ENCODE measurements at regions not wholly inside any gene's neighbourhood (a gene's known extent, or its start where the extent isn't known, plus 50 kb on each side); places are given as distances from the start of the nearest gene placed in this dataset.

DNA sequence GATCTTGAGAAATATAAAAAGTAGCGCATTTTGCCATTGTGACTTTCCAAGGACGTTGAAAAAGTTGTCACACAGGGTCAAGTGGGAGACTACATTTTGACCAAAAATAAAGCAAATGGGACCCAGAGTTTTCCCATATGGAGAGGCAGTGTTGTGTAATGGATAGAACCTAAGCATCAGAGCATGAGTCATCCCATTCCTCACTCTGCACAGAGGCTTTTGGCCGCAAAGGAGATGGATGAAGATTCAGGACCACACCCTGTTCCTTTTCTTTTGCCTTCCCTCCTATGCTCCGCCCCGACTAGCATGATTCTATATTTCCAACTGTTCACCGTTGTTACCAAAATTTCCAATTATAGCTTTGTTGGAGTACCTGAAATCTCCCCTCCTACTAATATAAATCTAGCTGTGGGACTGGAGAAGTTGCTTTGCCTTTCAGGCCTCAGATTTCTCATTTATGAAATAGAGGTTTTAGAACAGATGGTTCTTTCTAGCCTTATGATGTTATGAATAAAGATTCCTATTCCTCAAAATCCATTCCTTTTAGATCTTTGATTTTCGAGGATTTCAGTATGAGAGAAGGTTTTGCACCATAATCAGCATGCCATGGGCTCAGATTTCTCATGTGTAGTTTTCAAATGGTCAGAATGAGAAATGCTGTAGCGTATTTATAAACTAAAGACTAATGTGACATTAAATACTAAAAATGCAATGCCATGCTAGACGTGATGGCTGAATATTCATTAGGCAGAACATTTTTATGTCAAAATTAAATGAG, 921.9 kb upstream of the TENM4 start:
- TF ChIP-seq EP300 (IDR thresholded peaks at IDR 0.05; ENCODE audit: borderline replicate concordance) (no peak), TEAD4 (IDR thresholded peaks at IDR 0.05) (no peak), FOXM1 (IDR thresholded peaks at IDR 0.05; ENCODE audit: borderline replicate concordance, low read depth) (no peak), CEBPB (IDR thresholded peaks at IDR 0.05) (no peak), ZBTB7A (IDR thresholded peaks at IDR 0.05; ENCODE audit: low read depth) (no peak), TCF12 (IDR thresholded peaks at IDR 0.05; ENCODE audit: low read depth) (no peak), EGR1 (IDR thresholded peaks at IDR 0.05) (no peak), RAD21 (IDR thresholded peaks at IDR 0.05; ENCODE audit: low read depth) (no peak), TAF1 (IDR thresholded peaks at IDR 0.05; ENCODE audit: low read depth) (no peak), CREB1 (IDR thresholded peaks at IDR 0.05; ENCODE audit: low read depth) (no peak), NFIC (IDR thresholded peaks at IDR 0.05) (no peak), YY1 (IDR thresholded peaks at IDR 0.05; ENCODE audit: low read depth) (no peak)
- TF ChIP-seq, protein P1, sequence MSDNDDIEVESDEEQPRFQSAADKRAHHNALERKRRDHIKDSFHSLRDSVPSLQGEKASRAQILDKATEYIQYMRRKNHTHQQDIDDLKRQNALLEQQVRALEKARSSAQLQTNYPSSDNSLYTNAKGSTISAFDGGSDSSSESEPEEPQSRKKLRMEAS (IDR thresholded peaks at IDR 0.05) = no peak
- TF ChIP-seq, protein P2, sequence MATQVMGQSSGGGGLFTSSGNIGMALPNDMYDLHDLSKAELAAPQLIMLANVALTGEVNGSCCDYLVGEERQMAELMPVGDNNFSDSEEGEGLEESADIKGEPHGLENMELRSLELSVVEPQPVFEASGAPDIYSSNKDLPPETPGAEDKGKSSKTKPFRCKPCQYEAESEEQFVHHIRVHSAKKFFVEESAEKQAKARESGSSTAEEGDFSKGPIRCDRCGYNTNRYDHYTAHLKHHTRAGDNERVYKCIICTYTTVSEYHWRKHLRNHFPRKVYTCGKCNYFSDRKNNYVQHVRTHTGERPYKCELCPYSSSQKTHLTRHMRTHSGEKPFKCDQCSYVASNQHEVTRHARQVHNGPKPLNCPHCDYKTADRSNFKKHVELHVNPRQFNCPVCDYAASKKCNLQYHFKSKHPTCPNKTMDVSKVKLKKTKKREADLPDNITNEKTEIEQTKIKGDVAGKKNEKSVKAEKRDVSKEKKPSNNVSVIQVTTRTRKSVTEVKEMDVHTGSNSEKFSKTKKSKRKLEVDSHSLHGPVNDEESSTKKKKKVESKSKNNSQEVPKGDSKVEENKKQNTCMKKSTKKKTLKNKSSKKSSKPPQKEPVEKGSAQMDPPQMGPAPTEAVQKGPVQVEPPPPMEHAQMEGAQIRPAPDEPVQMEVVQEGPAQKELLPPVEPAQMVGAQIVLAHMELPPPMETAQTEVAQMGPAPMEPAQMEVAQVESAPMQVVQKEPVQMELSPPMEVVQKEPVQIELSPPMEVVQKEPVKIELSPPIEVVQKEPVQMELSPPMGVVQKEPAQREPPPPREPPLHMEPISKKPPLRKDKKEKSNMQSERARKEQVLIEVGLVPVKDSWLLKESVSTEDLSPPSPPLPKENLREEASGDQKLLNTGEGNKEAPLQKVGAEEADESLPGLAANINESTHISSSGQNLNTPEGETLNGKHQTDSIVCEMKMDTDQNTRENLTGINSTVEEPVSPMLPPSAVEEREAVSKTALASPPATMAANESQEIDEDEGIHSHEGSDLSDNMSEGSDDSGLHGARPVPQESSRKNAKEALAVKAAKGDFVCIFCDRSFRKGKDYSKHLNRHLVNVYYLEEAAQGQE (IDR thresholded peaks at IDR 0.05; ENCODE audit: low read depth) = no peak
- TF ChIP-seq, protein P3, sequence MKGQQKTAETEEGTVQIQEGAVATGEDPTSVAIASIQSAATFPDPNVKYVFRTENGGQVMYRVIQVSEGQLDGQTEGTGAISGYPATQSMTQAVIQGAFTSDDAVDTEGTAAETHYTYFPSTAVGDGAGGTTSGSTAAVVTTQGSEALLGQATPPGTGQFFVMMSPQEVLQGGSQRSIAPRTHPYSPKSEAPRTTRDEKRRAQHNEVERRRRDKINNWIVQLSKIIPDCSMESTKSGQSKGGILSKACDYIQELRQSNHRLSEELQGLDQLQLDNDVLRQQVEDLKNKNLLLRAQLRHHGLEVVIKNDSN (IDR thresholded peaks at IDR 0.05) = no peak

DNA sequence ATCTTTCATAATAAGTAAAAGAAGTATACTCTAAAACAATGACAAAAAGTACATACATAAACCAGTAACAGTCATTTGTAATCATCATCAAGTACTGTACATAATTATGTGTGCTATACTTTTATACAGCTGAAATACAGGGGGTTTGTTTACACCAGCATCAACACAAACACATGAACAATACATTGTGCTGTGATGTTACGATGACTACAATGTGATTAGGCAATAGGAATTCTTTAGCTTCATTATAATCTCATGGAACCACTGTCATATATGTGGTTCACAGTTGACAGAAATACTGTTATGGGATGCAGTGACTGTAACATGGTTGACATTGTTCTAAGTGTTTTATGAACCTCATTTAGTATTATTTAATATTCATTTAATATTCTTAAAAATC, 914.4 kb upstream of the TENM4 start:
- no peak for TF ChIP-seq NFIC (IDR thresholded peaks at IDR 0.05)
- no peak for TF ChIP-seq YY1 (IDR thresholded peaks at IDR 0.05; ENCODE audit: low read depth)
- TF ChIP-seq TAF1 (IDR thresholded peaks at IDR 0.05; ENCODE audit: low read depth) = no peak
- TF ChIP-seq, protein P2 (IDR thresholded peaks at IDR 0.05; ENCODE audit: low read depth) = no peak
- no peak for TF ChIP-seq RAD21 (IDR thresholded peaks at IDR 0.05; ENCODE audit: low read depth)
- TF ChIP-seq EP300 (IDR thresholded peaks at IDR 0.05; ENCODE audit: borderline replicate concordance) = no peak
- no peak for TF ChIP-seq FOXM1 (IDR thresholded peaks at IDR 0.05; ENCODE audit: borderline replicate concordance, low read depth)
- no peak for TF ChIP-seq TCF12 (IDR thresholded peaks at IDR 0.05; ENCODE audit: low read depth)
- TF ChIP-seq, protein P1 (IDR thresholded peaks at IDR 0.05) = no peak
- no peak for TF ChIP-seq CEBPB (IDR thresholded peaks at IDR 0.05)
- TF ChIP-seq EGR1 (IDR thresholded peaks at IDR 0.05) = no peak
- TF ChIP-seq ZBTB7A (IDR thresholded peaks at IDR 0.05; ENCODE audit: low read depth) = no peak

DNA sequence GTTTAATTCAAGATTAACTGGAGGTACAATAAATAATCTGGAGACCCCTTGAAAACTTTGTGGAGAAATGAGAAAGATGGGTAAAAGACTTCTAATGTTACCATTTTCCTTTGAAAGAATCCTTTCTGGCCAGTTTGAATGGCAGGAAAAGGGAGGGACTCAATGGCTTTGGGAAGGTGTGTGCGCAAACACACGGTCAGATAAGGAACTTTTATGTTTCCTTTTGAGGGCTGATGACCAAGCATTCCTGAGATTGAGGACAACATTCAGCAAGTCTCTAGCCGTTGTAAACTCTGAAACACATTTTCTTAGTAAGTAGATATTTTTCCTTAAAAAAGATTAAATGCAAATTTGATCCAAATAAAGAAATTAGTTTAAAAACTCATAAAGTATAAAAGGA, 909.7 kb upstream of the TENM4 start:
- TF ChIP-seq, protein P2 (IDR thresholded peaks at IDR 0.05; ENCODE audit: low read depth) = no peak
- TF ChIP-seq NFIC (IDR thresholded peaks at IDR 0.05) = no peak
- TF ChIP-seq RAD21 (IDR thresholded peaks at IDR 0.05; ENCODE audit: low read depth) = no peak
- no peak for TF ChIP-seq TEAD4 (IDR thresholded peaks at IDR 0.05)
- no peak for TF ChIP-seq CEBPB (IDR thresholded peaks at IDR 0.05)
- TF ChIP-seq TCF12 (IDR thresholded peaks at IDR 0.05; ENCODE audit: low read depth) = no peak
- no peak for TF ChIP-seq ZBTB7A (IDR thresholded peaks at IDR 0.05; ENCODE audit: low read depth)
- TF ChIP-seq, protein P1 (IDR thresholded peaks at IDR 0.05) = no peak
- TF ChIP-seq, protein P3 (IDR thresholded peaks at IDR 0.05) = no peak
- TF ChIP-seq EP300 (IDR thresholded peaks at IDR 0.05; ENCODE audit: borderline replicate concordance) = no peak
- no peak for TF ChIP-seq EGR1 (IDR thresholded peaks at IDR 0.05)
- TF ChIP-seq FOXM1 (IDR thresholded peaks at IDR 0.05; ENCODE audit: borderline replicate concordance, low read depth) = no peak
- no peak for TF ChIP-seq YY1 (IDR thresholded peaks at IDR 0.05; ENCODE audit: low read depth)
- TF ChIP-seq TAF1 (IDR thresholded peaks at IDR 0.05; ENCODE audit: low read depth) = no peak
- no peak for TF ChIP-seq CREB1 (IDR thresholded peaks at IDR 0.05; ENCODE audit: low read depth)

Measured in Ishikawa (cell line).